Ovary (tissue), 3 donors: ENCODE measurements at regions not wholly inside any gene's neighbourhood (a gene's known extent, or its start where the extent isn't known, plus 50 kb on each side); places are given as distances from the start of the nearest gene placed in this dataset.

ENCODE experiments used
- CTCF ChIP-seq, 3 donors: fragments of 450-650 bp in 2 of 3; fragments of 200-600 bp in 1 of 3; IDR thresholded peaks; one replicate each; pipeline versions ENCODE4 v1.5.1 to v1.8.0; 2016 to 2022; ENCODE audit warnings: antibody characterized with exemption in 3 of 3, mild to moderate bottlenecking in 1 of 3
- EP300 ChIP-seq: sonication (generic); formaldehyde crosslinking; IDR thresholded peaks from one replicate; pipeline ENCODE4 v1.6.1; 2017; ENCODE audit warnings: antibody characterized with exemption
- donor health status: DM: no; HTN: no; CAD: no.

GRCh38 chr7:119681336-119681735, 591.6 kb upstream of the KCND2 start:
- TF ChIP-seq EP300: no peak
- no peak for TF ChIP-seq CTCF (IDR thresholded peaks at IDR 0.05)
